GM18517 (cell line): ENCODE measurements at regions not wholly inside any gene's neighbourhood (a gene's known extent, or its start where the extent isn't known, plus 50 kb on each side); places are given as distances from the start of the nearest gene placed in this dataset.

Experiments used
- ATAC-seq: cut with Tn5 transposase; IDR thresholded peaks from one replicate; pipeline ENCODE4 v1.9.1; 2021; ENCODE audit warnings: mild to moderate bottlenecking, moderate library complexity; ENCODE audit not compliant: unreplicated experiment

GRCh38 chr1:193681422-193681821 lies 495.0 kb upstream of the B3GALT2 start:
- no peak for ATAC-seq

- ATAC-seq = no peak
Measured at GRCh38 chr1:193680924-193681316, 494.5 kb upstream of the B3GALT2 start.

GRCh38 chr1:193680247-193680923 lies 494.0 kb upstream of the B3GALT2 start:
- no peak for ATAC-seq

- ATAC-seq = no peak
Measured at GRCh38 chr1:193677874-193678273, 491.5 kb upstream of the B3GALT2 start.

GRCh38 chr1:193676996-193677549 lies 490.7 kb upstream of the B3GALT2 start:
- ATAC-seq = no peak

GRCh38 chr1:193674292-193674944 lies 488.0 kb upstream of the B3GALT2 start:
- no peak for ATAC-seq

- no peak for ATAC-seq
Measured at GRCh38 chr1:193666485-193667083, 480.2 kb upstream of the B3GALT2 start.

GRCh38 chr1:193663965-193664364 lies 477.6 kb upstream of the B3GALT2 start:
- no peak for ATAC-seq

GRCh38 chr1:193662030-193662429 lies 475.6 kb upstream of the B3GALT2 start:
- no peak for ATAC-seq

GRCh38 chr1:193661385-193661784 lies 475.0 kb upstream of the B3GALT2 start:
- ATAC-seq = no peak

- ATAC-seq = no peak
Measured at GRCh38 chr1:193660428-193660827, 474.0 kb upstream of the B3GALT2 start.

- ATAC-seq = no peak
Measured at GRCh38 chr1:193658691-193659090, 472.3 kb upstream of the B3GALT2 start.

GRCh38 chr1:193658081-193658480 lies 471.7 kb upstream of the B3GALT2 start:
- ATAC-seq = no peak

- ATAC-seq = no peak
Measured at GRCh38 chr1:193657552-193657951, 471.1 kb upstream of the B3GALT2 start.

GRCh38 chr1:193656841-193657240 lies 470.4 kb upstream of the B3GALT2 start:
- no peak for ATAC-seq

- no peak for ATAC-seq
Measured at GRCh38 chr1:193654951-193655735, 468.7 kb upstream of the B3GALT2 start.

GRCh38 chr1:193649587-193649986 lies 463.2 kb upstream of the B3GALT2 start:
- ATAC-seq = no peak

GRCh38 chr1:193634876-193635275 lies 448.5 kb upstream of the B3GALT2 start:
- no peak for ATAC-seq

GRCh38 chr1:193634470-193634869 lies 448.1 kb upstream of the B3GALT2 start:
- ATAC-seq = no peak

GRCh38 chr1:193633991-193634390 lies 447.6 kb upstream of the B3GALT2 start:
- ATAC-seq = no peak

- ATAC-seq = no peak
Measured at GRCh38 chr1:193633093-193633492, 446.7 kb upstream of the B3GALT2 start.
